ENCODE measurements at regions not wholly inside any gene's neighbourhood (a gene's known extent, or its start where the extent isn't known, plus 50 kb on each side); places are given as distances from the start of the nearest gene placed in this dataset.
A peak's percentile ranks its signal among the peaks of the same experiment; 100 is the strongest.
"Not testable (repeated sequence)": the region's sequence is repeated elsewhere in the genome, so short reads cannot be mapped to it uniquely, and the experiment has no call there.

DNA sequence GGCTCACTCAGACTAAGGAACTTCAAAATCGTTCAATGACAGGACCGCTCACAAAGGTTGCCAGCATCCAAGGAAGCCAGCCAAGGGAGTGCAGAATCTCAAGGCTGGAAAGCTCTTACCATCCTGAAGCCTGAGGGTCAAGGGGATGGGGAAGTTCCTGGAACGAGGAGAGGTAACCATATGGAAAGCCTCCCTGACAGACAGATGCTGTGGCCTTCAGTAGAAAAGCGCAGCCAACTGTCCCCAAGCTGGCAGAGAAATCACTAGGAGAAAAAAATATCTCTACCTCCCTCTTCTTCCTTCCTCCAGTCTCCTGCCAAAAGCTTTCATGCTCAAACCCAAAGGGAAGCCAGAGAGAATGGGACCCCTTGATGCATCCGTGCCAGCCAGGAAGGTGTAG is 90.5 kb upstream of the RANBP3L start:
- DNase-seq, result no peak

DNA sequence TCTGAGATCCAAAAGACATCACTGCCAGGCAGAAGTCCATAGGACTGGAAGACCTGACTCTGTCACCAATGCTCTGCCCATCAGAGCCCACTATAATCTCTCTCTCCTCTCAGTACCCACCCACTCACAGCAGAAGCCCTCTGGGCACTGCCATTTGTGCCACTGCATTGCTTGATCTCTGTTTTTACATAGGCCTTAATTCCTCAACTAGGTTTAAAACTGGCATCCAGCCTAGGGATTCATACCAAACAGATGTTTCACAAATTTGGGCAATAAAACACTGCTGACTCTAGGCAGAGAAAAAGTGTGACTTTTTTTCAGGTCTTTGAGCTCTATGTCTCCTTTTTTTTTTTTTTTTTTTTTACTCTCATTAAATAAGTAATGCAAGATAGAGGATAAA is 91.1 kb upstream of the RANBP3L start:
- no peak for DNase-seq

DNA sequence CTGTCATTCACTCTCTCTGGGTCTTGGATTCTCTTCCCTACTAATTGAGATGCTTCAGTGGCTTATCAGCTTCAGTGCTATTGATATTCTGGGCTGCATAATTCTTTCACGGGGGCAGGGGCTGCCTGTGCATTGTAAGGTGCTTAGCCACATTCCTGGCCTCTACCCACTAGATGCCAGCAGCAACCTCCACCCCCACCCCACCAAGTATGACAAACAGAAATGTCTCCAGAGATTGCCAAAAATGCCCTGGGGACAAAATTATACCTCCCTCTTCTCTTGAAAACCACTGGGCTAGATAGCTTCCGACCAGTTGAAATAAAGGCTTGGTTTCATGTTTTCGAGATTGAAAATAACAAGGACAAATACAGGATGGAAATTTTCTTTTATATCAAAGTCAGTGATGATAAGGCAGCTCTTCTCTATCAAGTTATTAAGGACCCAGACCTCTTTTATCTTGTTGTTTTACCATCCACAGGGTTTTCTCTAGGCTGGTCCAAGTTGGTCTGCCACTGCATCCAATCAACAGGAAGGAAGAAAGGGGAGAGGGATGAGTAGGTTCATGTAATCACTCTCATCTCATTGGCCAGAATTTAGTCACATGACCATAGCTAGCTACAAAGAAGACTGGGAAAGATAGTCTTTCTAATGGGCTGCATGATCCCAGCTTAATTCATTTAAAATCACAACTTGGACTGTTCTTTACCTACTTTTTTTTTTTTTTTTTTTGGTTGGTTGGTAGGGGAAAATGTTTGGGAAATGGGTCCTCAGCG is 92.1 kb upstream of the RANBP3L start:
- no peak for DNase-seq

DNA sequence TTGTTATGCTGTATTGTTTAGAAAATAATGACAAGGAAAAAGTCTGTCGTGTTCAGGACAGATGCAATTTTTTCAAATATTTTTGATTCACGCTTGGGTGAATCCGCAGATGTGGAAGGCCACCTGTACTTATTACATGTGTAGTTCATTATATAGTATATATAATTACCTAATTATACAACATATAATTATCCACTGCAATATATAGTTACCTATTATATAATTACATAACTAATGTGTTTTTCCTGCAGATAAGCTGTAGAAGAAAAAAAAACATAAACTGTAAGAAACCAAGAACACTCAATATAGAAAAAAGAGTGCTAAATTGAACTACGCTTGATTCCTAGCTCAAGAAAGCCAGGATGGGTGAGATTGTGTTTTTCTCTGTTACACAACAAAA is 93.6 kb upstream of the RANBP3L start:
- no peak for DNase-seq

DNA sequence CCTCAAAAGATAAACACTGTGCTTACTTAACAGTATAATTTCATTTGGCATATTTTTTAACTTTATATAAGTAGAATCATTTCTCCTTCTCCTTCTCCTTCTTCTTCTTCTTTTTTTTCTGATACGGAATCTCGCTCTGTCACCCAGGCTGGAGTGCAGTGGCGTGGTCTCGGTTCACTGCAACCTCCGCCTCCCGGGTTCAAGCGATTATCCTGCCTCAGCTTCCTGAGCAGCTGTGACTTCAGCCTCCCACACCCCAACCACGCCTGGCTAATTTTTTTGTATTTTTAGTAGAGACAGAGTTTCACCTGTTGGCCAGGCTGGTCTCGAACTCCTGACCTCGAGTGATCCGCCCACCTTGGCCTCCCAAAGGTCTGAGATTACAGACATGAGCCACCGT is 94.2 kb upstream of the RANBP3L start:
- not testable (repeated sequence) for DNase-seq

DNA sequence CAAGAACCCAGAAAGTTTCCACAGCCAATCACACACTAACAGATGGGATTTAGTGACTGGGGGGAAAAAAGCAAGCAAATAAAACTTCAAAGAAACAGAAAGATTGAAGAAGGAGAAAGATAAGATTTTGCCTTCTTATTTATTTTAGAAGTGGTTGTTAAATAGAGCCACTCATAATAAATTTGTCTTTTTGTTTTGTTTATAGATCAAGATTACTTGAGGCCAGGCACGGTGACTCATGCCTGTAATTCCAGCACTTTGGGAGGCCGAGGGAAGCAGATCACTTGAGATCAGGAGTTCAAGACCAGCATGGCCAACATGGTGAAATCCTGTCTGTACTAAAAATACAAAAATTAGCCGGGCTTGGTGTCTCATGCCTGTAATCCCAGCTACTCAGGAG is 94.9 kb upstream of the RANBP3L start:
- DNase-seq, result no peak

DNA sequence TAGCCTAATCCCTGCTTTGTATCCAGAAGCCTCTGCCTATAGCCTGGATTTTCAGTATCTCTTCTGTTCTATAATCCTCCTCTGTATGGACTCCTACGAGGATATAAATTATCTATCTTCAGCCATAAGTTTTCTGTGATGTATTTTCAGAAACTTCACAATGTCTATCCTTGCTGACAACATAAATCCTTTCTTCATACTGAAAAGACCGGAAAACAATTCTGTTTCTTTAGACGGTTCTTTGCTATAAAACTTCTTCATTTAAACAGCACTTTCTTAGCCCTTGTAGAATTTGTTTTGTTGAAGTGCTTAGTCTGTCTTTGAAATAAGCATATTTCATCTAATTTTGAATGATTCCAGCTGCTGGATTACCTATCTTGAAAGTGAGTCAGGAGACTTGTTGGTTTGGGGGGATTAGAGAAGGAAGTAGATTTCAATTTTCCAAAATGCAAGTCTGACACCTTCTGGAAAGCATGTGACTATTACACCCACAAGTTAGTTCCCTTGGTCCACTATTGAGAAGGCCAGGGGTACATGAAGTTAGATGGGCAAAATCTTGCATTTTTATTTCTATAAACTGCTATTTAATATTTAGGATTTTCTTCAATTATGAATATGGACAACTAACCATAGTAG is 96.3 kb upstream of the RANBP3L start:
- DNase-seq, result no peak

DNA sequence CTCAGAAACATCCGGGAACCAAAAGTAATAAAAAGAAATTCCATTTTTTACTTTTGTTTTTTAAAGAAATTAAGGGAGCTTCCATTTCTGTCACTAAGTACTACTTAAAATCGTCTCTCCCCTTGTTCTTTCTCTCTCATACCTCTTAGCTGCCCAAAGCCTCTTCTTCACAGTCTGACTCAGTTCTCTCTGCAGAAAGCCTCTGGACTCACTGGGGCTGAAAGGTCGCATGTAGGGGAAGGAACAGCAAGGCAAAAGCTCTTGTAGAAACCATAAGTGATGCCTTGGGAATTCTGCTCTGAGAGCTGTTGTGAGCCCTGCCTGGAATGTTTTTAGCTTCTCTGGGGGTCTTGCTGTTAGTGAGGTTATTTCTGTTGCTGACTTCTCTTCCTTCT is 100.8 kb upstream of the RANBP3L start:
- no peak for DNase-seq

DNA sequence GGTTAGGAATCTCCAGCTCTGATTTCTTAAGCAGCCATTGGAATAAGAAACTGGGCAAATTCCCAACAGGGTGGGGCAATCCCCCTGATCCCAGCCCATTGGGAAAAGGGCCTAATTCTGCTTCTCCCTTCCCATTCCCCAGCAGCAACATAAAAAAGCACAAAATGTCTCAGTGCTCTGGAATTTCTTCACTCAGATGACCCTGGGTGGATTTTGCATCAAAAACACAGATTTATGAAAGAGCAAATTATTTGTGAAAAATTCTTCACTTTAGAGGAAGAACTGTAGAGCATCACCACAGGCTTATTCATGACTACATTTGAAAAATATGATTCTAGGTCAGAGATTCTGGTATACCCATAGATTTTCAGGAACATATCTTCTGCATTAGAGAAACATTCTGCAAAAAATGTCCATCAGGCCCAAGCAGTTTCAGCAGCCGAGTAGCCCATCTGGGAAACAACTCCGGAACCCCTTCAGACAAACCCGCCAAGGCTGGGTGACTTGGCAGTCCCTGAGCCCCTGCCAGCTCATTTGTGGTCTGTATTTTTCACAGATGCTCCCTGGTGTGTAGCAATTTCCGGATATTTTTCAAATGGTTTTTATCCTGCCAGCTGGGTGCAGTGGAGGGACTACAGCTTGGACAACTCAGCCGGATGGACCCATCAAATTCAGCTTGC is 102.1 kb upstream of the RANBP3L start:
- DNase-seq, result no peak

DNA sequence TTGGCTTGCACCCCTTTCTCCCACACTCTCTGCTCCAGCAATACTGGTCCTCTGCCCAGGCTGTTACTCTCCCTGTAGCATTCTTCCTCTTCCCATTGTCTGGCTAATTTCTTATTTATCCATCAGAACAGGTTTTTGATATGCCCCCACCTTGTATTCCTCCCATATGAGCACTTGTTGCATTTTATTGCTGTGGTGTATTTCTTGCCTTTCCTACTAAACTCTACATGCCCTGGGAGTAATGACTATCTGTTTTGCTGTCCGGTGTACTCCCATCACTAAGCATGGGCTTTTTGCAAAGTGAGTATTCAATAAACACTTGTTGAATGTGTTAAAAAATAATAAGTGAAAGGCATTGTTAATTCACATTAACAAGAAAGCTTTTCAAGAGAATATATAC is 104.3 kb upstream of the RANBP3L start:
- no peak for DNase-seq

DNA sequence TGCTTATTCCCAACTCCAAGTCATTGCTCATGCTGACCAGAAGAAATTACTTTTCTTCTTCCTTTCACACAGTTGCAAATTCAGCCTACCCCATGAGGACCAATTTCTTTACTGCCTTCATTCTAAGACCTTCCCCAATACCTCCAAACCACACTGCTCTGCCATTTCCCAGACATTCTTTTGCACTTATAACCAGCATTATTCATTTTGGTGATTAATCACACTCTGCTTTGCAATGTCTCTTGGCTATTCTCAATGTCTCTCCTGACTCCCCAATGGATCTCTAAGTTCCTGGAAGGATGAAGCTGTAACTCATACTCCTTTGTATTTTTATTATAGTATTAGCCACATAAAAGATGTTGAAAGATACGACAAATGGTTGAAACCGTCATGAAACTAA is 105.7 kb upstream of the RANBP3L start:
- DNase-seq, result no peak

DNA sequence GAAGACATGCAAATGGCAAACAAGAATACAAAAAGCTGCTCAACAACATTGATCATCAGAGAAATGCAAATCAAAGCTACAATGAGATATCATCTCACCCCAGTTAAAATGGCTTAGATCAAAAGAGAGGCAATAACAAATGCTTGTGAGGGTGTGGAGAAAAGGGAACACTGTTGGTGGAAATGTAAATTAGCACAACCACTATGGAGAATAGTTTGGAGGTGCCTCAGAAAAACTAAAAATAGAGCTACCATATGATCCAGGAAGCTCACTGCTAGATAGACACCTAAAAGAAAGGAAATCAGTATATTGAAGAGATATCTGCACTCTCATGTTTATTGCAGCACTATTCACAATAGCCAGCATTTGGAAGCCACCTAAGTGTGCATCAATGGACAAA is 108.0 kb upstream of the RANBP3L start:
- not testable (repeated sequence) for DNase-seq

DNA sequence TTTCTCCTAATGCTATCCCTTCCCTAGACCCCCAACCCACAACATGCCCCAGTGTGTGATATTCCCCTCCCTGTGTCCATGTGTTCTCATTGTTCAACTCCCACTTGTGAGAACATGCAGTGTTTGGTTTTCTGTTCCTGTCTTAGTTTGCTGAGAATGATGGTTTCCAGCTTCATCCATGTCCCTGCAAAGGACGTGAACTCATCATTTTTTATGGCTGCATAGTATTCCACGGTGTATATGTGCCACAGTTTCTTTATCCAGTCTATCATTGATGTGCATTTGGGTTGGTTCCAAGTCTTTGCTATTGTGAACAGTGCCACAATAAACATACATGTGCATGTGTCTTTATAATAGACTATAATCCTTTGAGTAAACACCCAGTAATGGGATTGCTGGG is 109.0 kb upstream of the RANBP3L start:
- DNase-seq, result not testable (repeated sequence)

DNA sequence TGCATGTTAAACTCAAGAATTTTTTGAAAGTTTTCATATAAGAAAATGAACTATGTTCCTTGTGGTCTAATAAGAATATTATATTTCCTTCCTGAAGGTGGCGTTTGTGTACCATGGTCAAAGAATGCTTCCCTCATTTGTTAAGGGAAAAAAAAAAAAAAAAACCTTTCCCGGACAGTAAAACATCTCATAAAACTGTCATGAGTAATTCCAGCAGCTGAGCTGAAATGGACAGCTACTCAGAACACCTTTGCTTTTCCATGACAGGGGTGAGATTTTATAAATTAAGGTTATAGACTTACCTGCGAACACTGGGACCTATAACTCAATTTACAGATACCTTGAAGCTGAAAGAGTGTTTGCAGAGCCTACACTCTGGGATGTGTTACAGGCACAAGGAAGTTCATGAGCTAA is 113.2 kb upstream of the RANBP3L start:
- DNase-seq, result peak; percentile 36

DNA sequence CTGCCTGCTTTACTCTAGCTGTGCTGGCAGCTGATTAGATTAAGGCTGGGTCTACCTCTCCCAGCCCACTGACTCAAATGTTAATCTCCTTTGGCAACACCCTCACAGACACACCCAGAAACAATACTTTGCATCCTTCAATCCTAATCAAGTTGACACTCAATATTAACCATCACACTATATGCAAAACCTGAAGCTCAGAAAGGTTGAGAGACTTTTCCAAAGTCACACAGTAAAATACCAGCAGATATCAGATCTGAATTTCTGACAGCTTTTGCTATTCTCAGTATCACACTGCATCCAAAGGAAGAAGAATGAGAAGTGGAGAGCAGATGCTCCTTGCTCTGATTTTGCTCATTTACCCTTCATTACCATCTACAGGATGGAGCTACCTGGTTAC is 114.9 kb upstream of the RANBP3L start:
- no peak for DNase-seq

DNA sequence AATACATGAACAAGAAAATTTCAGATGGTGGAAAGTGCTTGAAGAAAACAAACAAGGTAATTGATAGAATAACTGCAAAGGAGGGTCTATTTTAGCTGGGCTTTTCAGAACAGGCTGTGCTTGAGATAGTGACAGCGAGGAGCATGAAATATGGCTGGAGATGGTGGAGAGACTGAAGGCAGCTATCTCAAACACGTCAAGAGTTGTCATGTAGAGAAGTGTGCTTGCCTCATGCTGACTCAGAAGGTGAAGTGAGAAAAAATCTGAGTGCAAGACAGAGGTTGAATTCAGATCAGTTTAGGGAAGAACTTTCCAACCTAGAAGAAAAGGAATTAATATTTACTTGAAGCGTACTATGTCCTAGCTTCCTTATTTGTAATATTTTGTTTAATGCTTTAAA is 115.5 kb upstream of the RANBP3L start:
- DNase-seq, result no peak

DNA sequence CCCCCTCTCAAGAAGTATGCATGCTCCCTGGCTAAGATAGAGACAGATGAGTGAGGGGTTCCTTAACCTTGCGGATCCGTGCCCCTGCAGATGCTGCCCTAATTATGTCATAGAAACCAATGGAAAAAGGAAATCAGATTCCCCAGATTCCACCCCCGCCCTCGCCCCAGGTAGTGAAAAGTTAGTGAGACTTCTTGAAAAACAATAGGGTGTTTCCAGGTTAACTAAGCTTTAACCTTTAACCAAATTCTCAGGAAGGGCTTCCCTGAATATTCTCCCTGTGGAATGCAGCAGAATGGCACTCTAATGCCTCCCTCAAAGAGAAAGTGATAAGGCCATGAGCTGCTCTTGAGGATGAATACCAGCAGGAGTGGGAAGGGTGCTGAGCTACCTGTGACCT is 116.0 kb upstream of the RANBP3L start:
- DNase-seq, result no peak

DNA sequence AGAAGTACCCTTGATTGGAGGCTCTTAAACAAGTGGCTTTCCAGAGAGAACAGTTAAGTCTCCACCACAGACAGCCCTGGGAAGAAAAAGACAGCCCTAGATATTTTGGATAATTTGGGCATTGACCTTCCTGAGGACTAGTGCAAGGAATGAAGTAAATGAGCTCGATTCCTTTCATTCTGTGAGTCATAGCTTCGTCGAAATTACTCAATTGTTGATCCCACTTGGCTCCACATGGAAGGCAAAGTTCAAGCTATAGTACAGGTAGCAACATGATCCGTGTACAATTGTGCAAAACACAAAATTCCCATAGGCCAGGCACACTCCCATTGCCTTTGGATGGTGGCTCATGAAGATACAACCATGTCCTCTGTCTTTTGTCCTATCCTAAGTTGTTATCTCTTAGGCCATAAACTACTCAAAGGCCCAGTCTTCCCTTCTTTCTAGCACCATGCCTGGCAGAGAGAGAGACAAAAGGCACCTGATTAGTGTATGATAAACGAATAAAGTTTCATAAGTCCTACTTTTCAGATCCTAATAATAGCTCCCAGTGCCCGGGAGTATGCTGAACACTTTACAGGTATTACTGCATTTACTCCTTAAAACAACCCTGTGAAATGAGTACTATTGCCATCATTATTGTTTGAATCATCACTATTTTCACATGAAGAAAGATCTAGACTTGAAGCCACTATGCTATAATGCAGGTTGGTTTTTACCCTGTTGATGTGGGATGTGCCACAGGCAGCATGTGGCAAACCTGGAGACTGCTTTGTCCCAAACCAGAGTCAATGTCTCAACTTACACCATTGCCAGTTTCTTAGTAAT is 116.7 kb upstream of the RANBP3L start:
- DNase-seq, result no peak

DNA sequence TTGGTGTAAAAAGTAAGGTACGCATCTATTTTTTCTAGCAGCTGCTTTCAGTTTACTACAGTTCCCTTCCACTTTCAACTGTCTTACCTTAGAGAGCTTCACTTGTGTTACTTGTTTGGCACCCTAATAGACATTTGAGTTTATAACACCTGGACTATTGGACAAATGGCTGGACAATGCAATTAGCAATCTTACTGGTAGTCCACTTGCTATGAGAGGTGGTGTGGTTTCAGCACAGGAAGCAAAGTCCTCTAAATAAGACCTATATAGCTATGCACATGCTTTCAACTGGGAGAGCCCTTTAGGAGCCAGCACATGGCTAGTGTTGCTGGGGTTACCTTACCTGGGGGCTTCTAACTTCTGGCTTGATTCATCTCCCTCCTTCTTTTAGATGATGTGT is 119.6 kb upstream of the RANBP3L start:
- no peak for DNase-seq

DNA sequence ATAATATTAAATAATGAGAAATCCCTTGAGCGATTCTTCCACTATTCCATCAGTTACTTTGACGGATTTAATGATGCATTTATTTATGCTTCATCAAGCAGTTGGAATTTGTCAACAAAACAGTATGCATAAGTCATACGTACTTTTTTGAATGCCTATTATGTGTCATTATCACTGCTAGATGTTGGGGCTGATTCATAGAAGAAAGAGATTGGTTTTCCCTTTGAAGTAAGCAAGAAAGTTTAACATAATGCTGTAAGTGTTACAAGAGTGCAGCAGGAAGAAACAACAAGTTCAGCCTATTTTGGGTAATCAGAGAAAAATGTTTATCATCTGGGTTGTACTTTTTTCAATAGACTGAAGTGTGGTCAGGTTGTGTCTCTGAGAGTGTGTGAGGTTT is 121.2 kb upstream of the RANBP3L start:
- DNase-seq, result no peak

DNA sequence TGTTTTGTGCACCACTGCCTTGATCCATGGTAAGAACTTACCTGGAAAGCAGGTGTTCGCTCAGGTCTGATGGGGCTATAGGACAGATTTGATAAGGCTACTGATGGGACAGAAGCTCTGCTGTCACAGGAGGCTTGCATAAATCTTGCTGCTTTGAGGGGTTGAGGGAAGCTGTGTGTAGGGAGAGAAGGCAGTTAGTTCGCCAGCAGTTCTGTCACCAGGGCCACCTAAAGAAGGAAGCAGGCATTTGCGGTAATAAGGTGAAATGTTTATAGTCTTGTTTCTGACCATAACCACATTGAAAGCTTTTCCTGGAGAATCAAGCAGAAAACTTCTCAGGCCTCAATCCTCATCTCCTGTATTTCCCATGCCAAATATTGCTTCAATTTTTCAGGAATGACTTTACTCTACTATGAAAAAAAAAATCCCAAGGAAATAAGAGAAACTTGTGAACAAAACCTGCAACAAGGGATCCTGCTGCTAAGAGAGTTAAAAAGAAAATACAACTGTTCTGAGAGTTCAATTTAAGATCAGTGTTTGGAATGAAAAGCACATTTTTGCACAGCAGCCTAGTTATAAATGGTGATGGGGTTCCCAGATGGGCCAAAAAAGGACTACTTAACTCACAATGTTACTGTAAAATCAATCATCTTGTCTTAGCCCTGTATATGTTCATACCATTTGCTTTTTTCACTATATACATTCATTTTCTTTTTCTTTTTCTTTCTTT is 122.0 kb upstream of the RANBP3L start:
- DNase-seq, result no peak

DNA sequence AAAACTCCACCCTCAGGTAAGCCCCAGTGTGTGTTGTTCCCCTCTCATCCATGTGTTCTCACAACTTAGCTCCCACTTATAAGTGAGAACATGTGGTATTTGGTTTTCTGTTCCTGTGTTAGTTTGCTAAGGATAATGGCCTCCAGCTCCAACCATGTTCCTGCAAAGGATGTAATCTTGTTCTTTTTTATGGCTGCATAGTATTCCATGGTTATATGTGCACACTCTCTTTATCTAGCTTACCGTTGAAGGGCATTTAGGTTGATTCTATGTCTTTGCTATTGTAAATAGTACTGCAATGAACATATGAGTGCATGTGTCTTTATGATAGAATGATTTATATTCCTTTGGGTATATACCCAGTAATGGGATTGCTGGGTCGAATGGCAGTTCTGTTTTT is 124.4 kb upstream of the RANBP3L start:
- not testable (repeated sequence) for DNase-seq

DNA sequence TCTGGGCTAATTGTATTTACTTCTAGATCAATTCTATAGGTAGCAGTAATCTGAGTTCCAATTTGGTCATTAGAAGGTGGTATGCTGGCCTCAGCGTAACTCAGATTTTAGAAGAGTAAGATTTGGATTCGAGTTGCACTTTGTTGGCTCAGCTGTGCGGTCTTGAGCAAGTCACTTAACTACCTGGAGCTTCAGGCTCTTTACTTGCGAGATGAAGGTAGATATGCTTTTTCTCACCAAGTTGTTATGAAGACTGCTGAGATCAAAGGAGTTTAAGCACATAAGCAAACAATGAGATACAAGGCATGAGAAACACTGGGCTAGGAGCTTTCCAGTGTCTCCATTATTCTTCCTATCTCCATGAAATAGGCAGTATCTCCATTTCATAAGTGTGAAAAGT is 133.8 kb upstream of the RANBP3L start:
- no peak for DNase-seq
